HEK293 (cell line): ENCODE measurements at regions not wholly inside any gene's neighbourhood (a gene's known extent, or its start where the extent isn't known, plus 50 kb on each side); places are given as distances from the start of the nearest gene placed in this dataset.

Experiments
- CTCF ChIA-PET: fragments of 350-600 bp; formaldehyde crosslinking; extraction: SDS; loops from one replicate; lab custom pipeline; 2021; ENCODE audit warnings: antibody characterized with exemption; lab: Yijun Ruan, JAX
- POLR2A ChIA-PET: fragments of 300-600 bp; formaldehyde crosslinking; extraction: SDS; loops from one replicate; lab custom pipeline; 2020; ENCODE audit warnings: antibody characterized with exemption, inconsistent platforms; lab: Yijun Ruan, JAX
- H3K27ac ChIP-seq: fragments of 200-500 bp; sonication (Bioruptor generic); 2 replicates; pipeline ENCODE4 v1.5.1; 2014; ENCODE audit warnings: low read depth, low read length, control low read depth, inconsistent platforms; ENCODE audit errors: extremely low read depth
- H3K36me3 ChIP-seq, 2 experiments: fragments of 200-500 bp in 1 of 2; sonication (Bioruptor generic) in 1 of 2; 1 replicate in 1 of 2; 2 replicates in 1 of 2; pipeline ENCODE4 v1.5.1; 2014 to 2017; ENCODE audit warnings: inconsistent platforms in 2 of 2, low read length in 2 of 2; ENCODE audit not compliant: control insufficient read depth in 2 of 2, insufficient read depth in 1 of 2
- H3K4me1 ChIP-seq: fragments of 200-500 bp; sonication (Bioruptor generic); 2 replicates; pipeline ENCODE4 v1.5.1; 2014; ENCODE audit warnings: mild to moderate bottlenecking, low read length, inconsistent platforms; ENCODE audit not compliant: control insufficient read depth, insufficient read depth
- H3K4me3 ChIP-seq: 2 replicates; pipeline ENCODE4 v1.5.1; 2011; ENCODE audit warnings: low read depth, mild to moderate bottlenecking, control low read depth, low read length, moderate library complexity
- H3K9me3 ChIP-seq: fragments of 200-500 bp; sonication (Bioruptor generic); 2 replicates; pipeline ENCODE4 v1.5.1; 2014; ENCODE audit warnings: low read depth, low read length, inconsistent platforms; ENCODE audit not compliant: control insufficient read depth, insufficient read depth
- AEBP2 ChIP-seq: fragments of 450-650 bp; formaldehyde crosslinking; IDR thresholded peaks from 2 replicates; pipeline ENCODE4 v1.5.1; 2016; ENCODE audit warnings: missing biosample characterization, missing genetic modification characterization, borderline replicate concordance
- INSM2 ChIP-seq: fragments of 450-650 bp; formaldehyde crosslinking; IDR thresholded peaks from 2 replicates; pipeline ENCODE4 v1.5.1; 2016; ENCODE audit warnings: missing biosample characterization, missing genetic modification characterization
- KLF9 ChIP-seq: fragments of 450-650 bp; formaldehyde crosslinking; IDR thresholded peaks from 2 replicates; pipeline ENCODE4 v1.5.1; 2016; ENCODE audit warnings: missing biosample characterization, missing genetic modification characterization, low read depth
- PRDM10 ChIP-seq: fragments of 450-650 bp; formaldehyde crosslinking; IDR thresholded peaks from 2 replicates; pipeline ENCODE4 v1.5.1; 2016; ENCODE audit warnings: missing biosample characterization, missing genetic modification characterization
- PRDM2 ChIP-seq: fragments of 450-650 bp; formaldehyde crosslinking; IDR thresholded peaks from 2 replicates; pipeline ENCODE4 v1.5.1; 2016; ENCODE audit warnings: missing biosample characterization, missing genetic modification characterization, borderline replicate concordance
- SP3 ChIP-seq: fragments of 450-650 bp; formaldehyde crosslinking; IDR thresholded peaks from 2 replicates; pipeline ENCODE4 v1.5.1; 2016; ENCODE audit warnings: missing biosample characterization, missing genetic modification characterization
- YY2 ChIP-seq: fragments of 450-650 bp; formaldehyde crosslinking; IDR thresholded peaks from 2 replicates; pipeline ENCODE4 v1.5.1; 2016; ENCODE audit warnings: missing biosample characterization, missing genetic modification characterization
- ZBTB1 ChIP-seq: fragments of 450-650 bp; formaldehyde crosslinking; IDR thresholded peaks from 2 replicates; pipeline ENCODE4 v1.5.1; 2016; ENCODE audit warnings: missing biosample characterization, missing genetic modification characterization
- ZBTB17 ChIP-seq: fragments of 450-650 bp; formaldehyde crosslinking; IDR thresholded peaks from 2 replicates; pipeline ENCODE4 v1.5.1; 2016; ENCODE audit warnings: missing biosample characterization, missing genetic modification characterization
- ZBTB20 ChIP-seq: fragments of 450-650 bp; formaldehyde crosslinking; IDR thresholded peaks from 2 replicates; pipeline ENCODE4 v1.5.1; 2016; ENCODE audit warnings: missing biosample characterization, missing genetic modification characterization
- ZNF335 ChIP-seq: fragments of 450-650 bp; formaldehyde crosslinking; conservative IDR thresholded peaks from 2 replicates; pipeline ENCODE4 v1.5.1; 2016; ENCODE audit warnings: missing biosample characterization, missing genetic modification characterization
- ZNF473 ChIP-seq: fragments of 450-650 bp; formaldehyde crosslinking; IDR thresholded peaks from 2 replicates; pipeline ENCODE4 v1.5.1; 2017; ENCODE audit warnings: missing biosample characterization, missing genetic modification characterization
- ZNF561 ChIP-seq: fragments of 450-650 bp; IDR thresholded peaks from 2 replicates; pipeline ENCODE4 v1.5.1; 2018; ENCODE audit warnings: missing biosample characterization, missing genetic modification characterization, borderline replicate concordance
- ZNF596 ChIP-seq: fragments of 450-650 bp; IDR thresholded peaks from 2 replicates; pipeline ENCODE4 v1.5.0; 2018; ENCODE audit warnings: missing biosample characterization, mild to moderate bottlenecking, missing genetic modification characterization, moderate library complexity
- ZNF610 ChIP-seq: fragments of 450-650 bp; formaldehyde crosslinking; IDR thresholded peaks from 2 replicates; pipeline ENCODE4 v1.5.1; 2016; ENCODE audit warnings: missing biosample characterization, missing genetic modification characterization, borderline replicate concordance
- ZNF747 ChIP-seq: fragments of 450-650 bp; formaldehyde crosslinking; IDR thresholded peaks from 2 replicates; pipeline ENCODE4 v1.5.1; 2016; ENCODE audit warnings: missing biosample characterization, missing genetic modification characterization
- ZNF76 ChIP-seq: fragments of 450-650 bp; formaldehyde crosslinking; IDR thresholded peaks from 2 replicates; pipeline ENCODE4; 2016; ENCODE audit warnings: low read depth, missing biosample characterization, missing genetic modification characterization, borderline replicate concordance

- Histone ChIP-seq H3K4me1 (no peaks in the 10 kb centered on the region), H3K4me3 (no peak overlapping the region), H3K36me3 (no peaks in the 10 kb centered on the region), H3K9me3 (no peaks in the 10 kb centered on the region), H3K27ac (no peak overlapping the region)
- CTCF ChIA-PET = interaction anchor here (0.6 to 1.6 kb wide), 3 partner anchors 13 to 45 kb away, joined by 3 to 5 read pairs (median 5); no protein-coding TSS in a partner anchor
- TF ChIP-seq ZBTB17 (tag by site-specific recombination) = no peak
- no peak for TF ChIP-seq SP3 (tag by site-specific recombination)
- no peak for TF ChIP-seq YY2 (tag by site-specific recombination)
- TF ChIP-seq ZNF76 (tag by site-specific recombination) = no peak
- TF ChIP-seq ZNF596 (tag by site-specific recombination) = no peak
- no peak for TF ChIP-seq INSM2 (tag by site-specific recombination)
- TF ChIP-seq PRDM10 (tag by site-specific recombination) = no peak
- no peak for TF ChIP-seq ZNF747 (tag by site-specific recombination)
- no peak for TF ChIP-seq ZNF610 (tag by site-specific recombination)
- no peak for TF ChIP-seq ZNF561 (tag by site-specific recombination)
- no peak for TF ChIP-seq ZNF335 (tag by site-specific recombination)
- TF ChIP-seq KLF9 = no peak
- POLR2A ChIA-PET = no interaction called here
These were observed 404.7 kb downstream of the DAD1 start for GRCh38 chr14:22184157-22184829.

- POLR2A ChIA-PET = no interaction called here
- Histone ChIP-seq H3K9me3 (no peaks in the 10 kb centered on the region), H3K4me3 (no peak overlapping the region), H3K4me1 (no peaks in the 10 kb centered on the region), H3K27ac (no peak overlapping the region), H3K36me3 (no peaks in the 10 kb centered on the region)
- TF ChIP-seq ZNF473 (tag by site-specific recombination) = no peak
- no peak for TF ChIP-seq ZBTB1 (tag by site-specific recombination)
- CTCF ChIA-PET = interaction anchor here (0.6 to 3.1 kb wide), 6 partner anchors 16 to 425 kb away, joined by 3 to 16 read pairs (median 4); no protein-coding TSS in a partner anchor
These were observed 409.0 kb downstream of the DAD1 start for GRCh38 chr14:22180045-22180444.

GRCh38 chr14:22179190-22179589, 409.8 kb downstream of the DAD1 start:
- no peak overlapping the region for H3K4me3 ChIP-seq
- H3K36me3 ChIP-seq = no peaks in the 10 kb centered on the region
- ChIA-PET CTCF (interaction anchor here (0.7 to 0.8 kb wide), 2 partner anchors 20 to 99 kb away, joined by 3 to 5 read pairs; no protein-coding TSS in a partner anchor), POLR2A (no interaction called here)
- H3K9me3 ChIP-seq = no peaks in the 10 kb centered on the region
- no peak overlapping the region for H3K27ac ChIP-seq
- no peaks in the 10 kb centered on the region for H3K4me1 ChIP-seq
- no peak for TF ChIP-seq PRDM2 (tag by site-specific recombination)
- no peak for TF ChIP-seq AEBP2 (tag by site-specific recombination)
- no peak for TF ChIP-seq ZBTB20 (tag by site-specific recombination)
